ENCODE measurements at regions not wholly inside any gene's neighbourhood (a gene's known extent, or its start where the extent isn't known, plus 50 kb on each side); places are given as distances from the start of the nearest gene placed in this dataset.

- TF ChIP-seq POLR2A (IDR thresholded peaks at IDR 0.05; ENCODE audit: borderline replicate concordance, extremely low read depth, insufficient read depth, insufficient read length) (no peak), EZH2 (IDR thresholded peaks at IDR 0.05) (no peak), CTCF (IDR thresholded peaks at IDR 0.05 in 2 of 3, conservative IDR thresholded peaks at IDR 0.05 in 1 of 3; ENCODE audit: borderline replicate concordance in 1 of 3, insufficient read depth in 1 of 3, low read depth in 2 of 3, low read length in 2 of 3) (no peak), RAD21 (IDR thresholded peaks at IDR 0.05; ENCODE audit: low read depth) (no peak)
These were observed 238.4 kb downstream of the BRD1 start for GRCh38 chr22:49589301-49589700.
